Endodermal cell (in vitro differentiated cells): ENCODE measurements at regions not wholly inside any gene's neighbourhood (a gene's known extent, or its start where the extent isn't known, plus 50 kb on each side); places are given as distances from the start of the nearest gene placed in this dataset.

ENCODE experiments used
- DNase-seq: peaks from one replicate; pipeline ENCODE4 v3.0.0-alpha.2; 2017
- H3K27ac ChIP-seq: 2 replicates; pipeline ENCODE4 v1.5.1; 2013; ENCODE audit warnings: mild to moderate bottlenecking, low read depth, low read length, moderate library complexity
- H3K27me3 ChIP-seq: 2 replicates; pipeline ENCODE4 v1.6.1; 2013; ENCODE audit warnings: mild to moderate bottlenecking, low read length, moderate library complexity; ENCODE audit not compliant: insufficient read depth, control insufficient read depth, poor library complexity, severe bottlenecking
- H3K36me3 ChIP-seq: 2 replicates; pipeline ENCODE4 v1.7.0; 2013; ENCODE audit warnings: mild to moderate bottlenecking, low read length, moderate library complexity; ENCODE audit not compliant: control insufficient read depth, insufficient read depth
- H3K4me1 ChIP-seq: one replicate; pipeline ENCODE4 v1.7.0; 2013; ENCODE audit warnings: low read length; ENCODE audit not compliant: control insufficient read depth, insufficient read depth
- H3K4me3 ChIP-seq: 2 replicates; pipeline ENCODE4 v1.5.1; 2013; ENCODE audit warnings: mild to moderate bottlenecking, low read length, moderate library complexity
- H3K9ac ChIP-seq: 2 replicates; pipeline ENCODE4 v1.6.1; 2013; ENCODE audit warnings: mild to moderate bottlenecking, low read length, moderate library complexity; ENCODE audit not compliant: poor library complexity, severe bottlenecking; ENCODE audit errors: extremely low read depth
- H3K9me3 ChIP-seq: 2 replicates; pipeline ENCODE4 v1.6.1; 2013; ENCODE audit warnings: mild to moderate bottlenecking, low read length, moderate library complexity; ENCODE audit not compliant: control insufficient read depth
- H3K27ac Mint-ChIP-seq: 2 replicates; pipeline ENCODE4 v1.8.0; 2020; ENCODE audit warnings: mixed read lengths
- H3K27me3 Mint-ChIP-seq: 2 replicates; pipeline ENCODE4 v1.8.0; 2021; ENCODE audit warnings: mild to moderate bottlenecking, mixed read lengths; ENCODE audit not compliant: insufficient read depth
- H3K36me3 Mint-ChIP-seq: 2 replicates; pipeline ENCODE4 v1.8.0; 2020; ENCODE audit warnings: low read depth, mixed read lengths
- H3K4me1 Mint-ChIP-seq: 2 replicates; pipeline ENCODE4 v1.8.0; 2020; ENCODE audit warnings: mixed read lengths
- H3K4me3 Mint-ChIP-seq: 2 replicates; pipeline ENCODE4 v1.8.0; 2020; ENCODE audit warnings: mild to moderate bottlenecking, moderate library complexity, mixed read lengths
- H3K9me3 Mint-ChIP-seq: 2 replicates; pipeline ENCODE4 v1.8.0; 2020; ENCODE audit warnings: mild to moderate bottlenecking, mixed read lengths
- WGBS, 2 experiments: methylation state at CpG; one replicate each; pipeline versions ENCODE4 v1.1.5 to v1.1.7; 2013; ENCODE audit warnings: missing lambda C conversion rate in 2 of 2, mixed read lengths in 1 of 2; ENCODE audit not compliant: insufficient coverage in 1 of 2, insufficient read length in 1 of 2; 5-methylcytosine and 5-hydroxymethylcytosine counted together
- TF ChIP-seq, protein P1 (sequence below): fragments of 200-600 bp; sonication (generic); conservative IDR thresholded peaks from 2 replicates; pipeline ENCODE4 v1.5.0; 2021; ENCODE audit warnings: antibody characterized with exemption, mild to moderate bottlenecking

DNA sequence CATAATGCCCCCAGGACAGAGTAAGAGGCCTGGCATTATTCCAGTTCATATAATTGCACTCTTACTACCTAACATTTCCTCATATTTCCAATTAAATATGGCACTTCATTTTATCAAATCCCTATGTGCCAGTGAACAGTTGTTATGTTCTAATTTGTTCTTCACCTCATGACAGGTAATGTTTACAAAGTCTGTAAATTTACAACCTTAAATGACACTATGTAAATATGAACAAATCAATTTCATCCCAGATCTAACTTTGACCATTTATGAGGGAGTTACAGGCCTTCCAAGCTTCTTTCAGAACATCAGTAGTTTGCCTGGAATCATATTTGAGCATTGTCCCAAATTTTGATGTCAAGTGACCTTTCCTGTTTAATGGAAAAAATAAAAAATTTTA lies 592.6 kb upstream of the CDH6 start:
- TF ChIP-seq, protein P1, sequence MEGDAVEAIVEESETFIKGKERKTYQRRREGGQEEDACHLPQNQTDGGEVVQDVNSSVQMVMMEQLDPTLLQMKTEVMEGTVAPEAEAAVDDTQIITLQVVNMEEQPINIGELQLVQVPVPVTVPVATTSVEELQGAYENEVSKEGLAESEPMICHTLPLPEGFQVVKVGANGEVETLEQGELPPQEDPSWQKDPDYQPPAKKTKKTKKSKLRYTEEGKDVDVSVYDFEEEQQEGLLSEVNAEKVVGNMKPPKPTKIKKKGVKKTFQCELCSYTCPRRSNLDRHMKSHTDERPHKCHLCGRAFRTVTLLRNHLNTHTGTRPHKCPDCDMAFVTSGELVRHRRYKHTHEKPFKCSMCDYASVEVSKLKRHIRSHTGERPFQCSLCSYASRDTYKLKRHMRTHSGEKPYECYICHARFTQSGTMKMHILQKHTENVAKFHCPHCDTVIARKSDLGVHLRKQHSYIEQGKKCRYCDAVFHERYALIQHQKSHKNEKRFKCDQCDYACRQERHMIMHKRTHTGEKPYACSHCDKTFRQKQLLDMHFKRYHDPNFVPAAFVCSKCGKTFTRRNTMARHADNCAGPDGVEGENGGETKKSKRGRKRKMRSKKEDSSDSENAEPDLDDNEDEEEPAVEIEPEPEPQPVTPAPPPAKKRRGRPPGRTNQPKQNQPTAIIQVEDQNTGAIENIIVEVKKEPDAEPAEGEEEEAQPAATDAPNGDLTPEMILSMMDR: no peak
- Mint-ChIP-seq H3K27ac (no peak overlapping the region), H3K9me3 (peaks cover 17% of the 10 kb centered on the region), H3K27me3 (peaks cover 3% of the 10 kb centered on the region), H3K36me3 (peaks cover 6% of the 10 kb centered on the region), H3K4me1 (peaks cover 11% of the 10 kb centered on the region), H3K4me3 (no peak overlapping the region)
- Histone ChIP-seq H3K9ac (no peak overlapping the region), H3K36me3 (no peaks in the 10 kb centered on the region), H3K4me3 (no peak overlapping the region), H3K27ac (no peak overlapping the region), H3K9me3 (peaks cover 13% of the 10 kb centered on the region), H3K27me3 (no peaks in the 10 kb centered on the region), H3K4me1 (peaks cover 13% of the 10 kb centered on the region)
- no peak for DNase-seq

DNA sequence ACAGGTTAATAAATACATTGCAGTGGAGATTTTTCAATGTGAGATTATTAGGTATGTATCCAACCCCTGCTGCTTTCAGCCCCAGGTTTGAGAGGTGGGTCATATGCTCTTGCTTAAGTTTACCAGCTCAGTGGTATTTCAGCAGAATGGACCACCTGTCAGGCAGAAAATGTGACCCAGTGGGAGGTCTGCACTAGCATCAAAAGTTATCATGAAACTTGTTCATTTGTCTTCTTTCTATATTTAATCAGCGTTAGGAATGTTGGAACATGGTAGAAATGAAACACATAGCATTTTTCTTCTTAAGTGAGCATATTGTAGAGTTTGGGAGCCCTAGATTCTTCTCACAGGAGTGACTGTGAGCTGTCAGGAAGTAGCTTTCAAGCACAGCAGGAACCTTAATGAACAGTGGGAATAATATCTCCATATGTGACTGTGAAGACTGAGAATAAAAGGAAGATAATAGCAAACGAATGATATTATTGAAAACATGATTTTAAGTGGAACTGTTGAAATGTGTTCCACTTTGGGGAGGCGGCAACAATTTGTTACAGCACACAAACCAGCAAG lies 596.9 kb upstream of the CDH6 start:
- Histone ChIP-seq H3K4me1 (peaks cover 29% of the 10 kb centered on the region), H3K4me3 (no peak overlapping the region), H3K27ac (no peak overlapping the region), H3K9me3 (peaks cover 14% of the 10 kb centered on the region), H3K9ac (no peak overlapping the region), H3K27me3 (no peaks in the 10 kb centered on the region), H3K36me3 (no peaks in the 10 kb centered on the region)
- peaks cover 25% of the 10 kb centered on the region for H3K9me3 Mint-ChIP-seq
- 67 to 69% methylated on average over 1 to 3 of the region's 3 CpGs for WGBS, 2 experiments
- H3K27me3 Mint-ChIP-seq: no peaks in the 10 kb centered on the region
- no peak overlapping the region for H3K27ac Mint-ChIP-seq
- no peak overlapping the region for H3K4me3 Mint-ChIP-seq
- TF ChIP-seq, protein P1: no peak
- DNase-seq: no peak
- H3K4me1 Mint-ChIP-seq: peaks cover 36% of the 10 kb centered on the region
- H3K36me3 Mint-ChIP-seq: peaks cover 9% of the 10 kb centered on the region

DNA sequence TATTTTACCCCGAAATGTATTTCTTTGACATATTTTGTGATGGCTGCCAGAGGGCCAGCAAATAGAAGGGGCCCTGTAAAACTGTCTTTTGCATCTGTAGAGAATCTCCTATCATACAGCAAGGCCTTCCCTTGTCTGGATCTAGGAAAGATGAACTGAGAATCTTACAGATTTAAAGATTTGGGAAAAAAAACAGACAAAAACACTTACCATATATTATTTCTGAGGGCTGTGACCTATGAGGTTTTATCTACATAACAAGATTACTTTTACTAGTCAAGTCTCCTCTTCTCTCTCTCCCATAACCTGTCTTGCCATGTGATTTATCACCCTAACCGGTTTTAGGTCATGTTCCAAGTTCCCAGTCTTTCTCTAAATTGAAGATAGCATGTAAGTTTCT lies 599.2 kb upstream of the CDH6 start:
- peaks cover 14% of the 10 kb centered on the region for H3K9me3 ChIP-seq
- TF ChIP-seq, protein P1: no peak
- WGBS, 2 experiments: 95% methylated on average over 2 of the region's 2 CpGs; no CpG with 5 or more reads in 1 of the 2 experiments
- DNase-seq: no peak
- H3K36me3 ChIP-seq: no peaks in the 10 kb centered on the region
- H3K4me3 Mint-ChIP-seq: no peak overlapping the region
- H3K36me3 Mint-ChIP-seq: peaks cover 9% of the 10 kb centered on the region
- peaks cover 29% of the 10 kb centered on the region for H3K4me1 ChIP-seq
- H3K9me3 Mint-ChIP-seq: peaks cover 20% of the 10 kb centered on the region
- H3K4me1 Mint-ChIP-seq: peaks cover 36% of the 10 kb centered on the region
- no peak overlapping the region for H3K27ac Mint-ChIP-seq
- peaks cover 2% of the 10 kb centered on the region for H3K27me3 Mint-ChIP-seq
- H3K27me3 ChIP-seq: no peaks in the 10 kb centered on the region
- H3K9ac ChIP-seq: no peak overlapping the region
- H3K4me3 ChIP-seq: no peak overlapping the region
- H3K27ac ChIP-seq: no peak overlapping the region
